Body of pancreas (tissue), 4 donors: ENCODE measurements at regions not wholly inside any gene's neighbourhood (a gene's known extent, or its start where the extent isn't known, plus 50 kb on each side); places are given as distances from the start of the nearest gene placed in this dataset.

ENCODE experiments used
- ATAC-seq: fragments of 150-250 bp; one replicate; pipeline ENCODE4 v1.9.1; 2016
- DNase-seq, 4 donors: peaks; one replicate each; pipeline ENCODE4 v3.0.0-alpha.2; 2019
- H3K27ac ChIP-seq, 4 donors: fragments of 200-600 bp; sonication (generic); 1 replicate in 3 of 4; 2 replicates in 1 of 4; pipeline versions ENCODE4 v1.5.1 to v1.6.1; 2016 to 2019; ENCODE audit warnings: mild to moderate bottlenecking in 1 of 4, mixed read lengths in 1 of 4, moderate library complexity in 1 of 4
- H3K27me3 ChIP-seq, 2 donors: fragments of 200-600 bp; sonication (generic); one replicate each; pipeline ENCODE4 v1.6.0; 2016; ENCODE audit warnings: mild to moderate bottlenecking in 1 of 2
- H3K36me3 ChIP-seq, 2 donors: fragments of 200-600 bp; sonication (generic); replicated peaks in 1 of 2; 2 replicates each; pipeline ENCODE4 v1.5.1; 2016; ENCODE audit warnings: low read depth in 2 of 2; ENCODE audit not compliant: insufficient read depth in 1 of 2
- H3K4me1 ChIP-seq: fragments of 200-600 bp; sonication (generic); one replicate; pipeline ENCODE4 v1.6.0; 2016
- H3K4me3 ChIP-seq, 2 donors: fragments of 200-600 bp; sonication (generic); 1 replicate in 1 of 2; 2 replicates in 1 of 2; pipeline ENCODE4 v1.5.1; 2016 to 2019
- H3K9me3 ChIP-seq, 3 donors: fragments of 200-600 bp; sonication (generic); 1 replicate in 2 of 3; 2 replicates in 1 of 3; pipeline ENCODE4 v1.5.1; 2016
- POLR2A ChIP-seq, 3 donors: fragments of 450-650 bp; IDR thresholded peaks; one replicate each; pipeline ENCODE4 v1.6.1; 2016; ENCODE audit warnings: antibody characterized with exemption in 3 of 3, mild to moderate bottlenecking in 2 of 3
- WGBS, 2 donors: methylation state at CpG; one replicate each; pipeline ENCODE4 v1.1.5; 2017; 5-methylcytosine and 5-hydroxymethylcytosine counted together
- intact Hi-C: fragments of 100-400 bp; cut with DNase I; formaldehyde crosslinking; loops from one replicate; pipeline ENCODE4 v1.15.1; 2023
- TF ChIP-seq, protein P1 (sequence below), 7 experiments: fragments of 450-650 bp in 4 of 7; fragments of 200-600 bp in 3 of 7; sonication (generic) in 3 of 7; IDR thresholded peaks; one replicate each; pipeline ENCODE4 v1.5.1; 2016 to 2019; ENCODE audit warnings: antibody characterized with exemption in 7 of 7

DNA sequence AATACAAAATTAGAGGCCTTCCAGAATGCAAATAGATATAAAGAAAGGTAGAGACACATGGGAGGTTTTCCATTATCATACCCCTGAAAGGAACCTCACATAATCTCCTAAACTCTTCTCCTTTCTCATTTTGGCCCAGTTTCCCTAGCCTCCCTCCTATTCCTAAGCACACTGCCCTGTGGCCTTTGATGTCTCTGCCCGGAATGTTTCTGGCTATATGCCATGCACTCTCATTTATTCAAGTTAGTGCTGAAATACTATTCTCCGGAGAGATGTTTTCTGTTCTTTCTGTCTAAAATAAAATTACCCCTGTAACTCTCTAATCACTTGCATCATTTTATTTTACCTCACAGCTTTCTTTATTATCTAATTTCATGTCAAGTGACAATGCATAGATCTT, 1287.7 kb downstream of the SLITRK5 start:
- WGBS, 2 donors = 29 to 39% methylated on average over 2 of the region's 2 CpGs
- H3K27me3 ChIP-seq = no peaks in the 10 kb centered on the region
- ATAC-seq = no peak
- no peak overlapping the region for H3K4me3 ChIP-seq
- no peaks in the 10 kb centered on the region for H3K36me3 ChIP-seq
- no peaks in the 10 kb centered on the region for H3K4me1 ChIP-seq
- no peak for DNase-seq
- H3K27ac ChIP-seq = no peak overlapping the region
- H3K9me3 ChIP-seq = no peaks in the 10 kb centered on the region
- no peak for TF ChIP-seq POLR2A (IDR thresholded peaks at IDR 0.05)
- TF ChIP-seq, protein P1, sequence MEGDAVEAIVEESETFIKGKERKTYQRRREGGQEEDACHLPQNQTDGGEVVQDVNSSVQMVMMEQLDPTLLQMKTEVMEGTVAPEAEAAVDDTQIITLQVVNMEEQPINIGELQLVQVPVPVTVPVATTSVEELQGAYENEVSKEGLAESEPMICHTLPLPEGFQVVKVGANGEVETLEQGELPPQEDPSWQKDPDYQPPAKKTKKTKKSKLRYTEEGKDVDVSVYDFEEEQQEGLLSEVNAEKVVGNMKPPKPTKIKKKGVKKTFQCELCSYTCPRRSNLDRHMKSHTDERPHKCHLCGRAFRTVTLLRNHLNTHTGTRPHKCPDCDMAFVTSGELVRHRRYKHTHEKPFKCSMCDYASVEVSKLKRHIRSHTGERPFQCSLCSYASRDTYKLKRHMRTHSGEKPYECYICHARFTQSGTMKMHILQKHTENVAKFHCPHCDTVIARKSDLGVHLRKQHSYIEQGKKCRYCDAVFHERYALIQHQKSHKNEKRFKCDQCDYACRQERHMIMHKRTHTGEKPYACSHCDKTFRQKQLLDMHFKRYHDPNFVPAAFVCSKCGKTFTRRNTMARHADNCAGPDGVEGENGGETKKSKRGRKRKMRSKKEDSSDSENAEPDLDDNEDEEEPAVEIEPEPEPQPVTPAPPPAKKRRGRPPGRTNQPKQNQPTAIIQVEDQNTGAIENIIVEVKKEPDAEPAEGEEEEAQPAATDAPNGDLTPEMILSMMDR (IDR thresholded peaks at IDR 0.05) = no peak
- intact Hi-C loops = no loop called here

DNA sequence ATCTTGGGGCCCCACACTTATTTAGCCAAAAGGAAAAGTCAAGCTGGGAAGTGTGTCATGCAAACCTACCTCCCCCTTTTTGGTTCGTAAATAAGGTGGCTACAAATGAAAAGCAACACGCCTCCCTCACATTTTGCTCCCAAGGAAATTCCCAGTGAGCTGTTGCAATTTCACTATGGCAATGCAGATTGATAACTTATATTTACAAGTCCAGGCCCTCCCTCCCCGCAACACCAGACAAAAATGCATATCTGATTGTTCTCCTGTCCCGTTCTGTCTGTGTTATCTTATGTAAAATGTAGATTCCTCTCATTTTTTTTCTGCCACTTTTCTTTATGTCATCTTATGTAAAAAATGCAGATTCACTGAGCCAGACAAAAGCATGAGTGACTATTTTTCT, 1305.3 kb downstream of the SLITRK5 start:
- DNase-seq (no peak), ATAC-seq (no peak)
- WGBS, 2 donors = 52 to 55% methylated on average over 4 of the region's 4 CpGs
- Histone ChIP-seq H3K27me3 (no peaks in the 10 kb centered on the region), H3K27ac (no peak overlapping the region), H3K4me1 (no peaks in the 10 kb centered on the region), H3K4me3 (no peak overlapping the region), H3K36me3 (no peaks in the 10 kb centered on the region), H3K9me3 (no peaks in the 10 kb centered on the region)
- no peak for TF ChIP-seq POLR2A (IDR thresholded peaks at IDR 0.05)
- TF ChIP-seq, protein P1 (IDR thresholded peaks at IDR 0.05) = no peak
- intact Hi-C loops = no loop called here

DNA sequence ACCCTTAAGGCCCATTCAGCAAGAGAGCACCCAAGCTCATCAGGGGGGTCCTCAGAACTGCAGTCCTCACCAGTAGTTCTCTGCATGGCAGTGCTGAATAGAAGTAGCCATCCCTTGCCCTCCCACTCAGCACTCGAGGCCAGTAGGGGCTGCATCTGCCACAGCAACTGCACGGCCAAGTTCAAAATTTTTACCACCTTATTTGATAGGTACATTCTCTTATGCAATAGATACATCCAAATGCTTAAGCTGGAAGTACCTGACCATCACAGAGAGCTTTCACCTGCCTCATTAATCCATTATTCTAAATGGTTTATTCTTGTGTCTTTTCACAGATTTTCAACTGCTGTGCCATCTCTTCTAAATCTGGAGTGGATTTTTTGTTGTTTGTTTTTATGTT, 1307.4 kb downstream of the SLITRK5 start:
- Histone ChIP-seq H3K9me3 (no peaks in the 10 kb centered on the region), H3K36me3 (no peaks in the 10 kb centered on the region), H3K27me3 (no peaks in the 10 kb centered on the region), H3K27ac (no peak overlapping the region), H3K4me3 (no peak overlapping the region), H3K4me1 (no peaks in the 10 kb centered on the region)
- no peak for ATAC-seq
- WGBS, 2 donors = 40 to 51% methylated on average over 2 of the region's 2 CpGs
- intact Hi-C loops = no loop called here
- no peak for DNase-seq
- TF ChIP-seq, protein P1 (IDR thresholded peaks at IDR 0.05) = no peak
- TF ChIP-seq POLR2A (IDR thresholded peaks at IDR 0.05) = no peak

DNA sequence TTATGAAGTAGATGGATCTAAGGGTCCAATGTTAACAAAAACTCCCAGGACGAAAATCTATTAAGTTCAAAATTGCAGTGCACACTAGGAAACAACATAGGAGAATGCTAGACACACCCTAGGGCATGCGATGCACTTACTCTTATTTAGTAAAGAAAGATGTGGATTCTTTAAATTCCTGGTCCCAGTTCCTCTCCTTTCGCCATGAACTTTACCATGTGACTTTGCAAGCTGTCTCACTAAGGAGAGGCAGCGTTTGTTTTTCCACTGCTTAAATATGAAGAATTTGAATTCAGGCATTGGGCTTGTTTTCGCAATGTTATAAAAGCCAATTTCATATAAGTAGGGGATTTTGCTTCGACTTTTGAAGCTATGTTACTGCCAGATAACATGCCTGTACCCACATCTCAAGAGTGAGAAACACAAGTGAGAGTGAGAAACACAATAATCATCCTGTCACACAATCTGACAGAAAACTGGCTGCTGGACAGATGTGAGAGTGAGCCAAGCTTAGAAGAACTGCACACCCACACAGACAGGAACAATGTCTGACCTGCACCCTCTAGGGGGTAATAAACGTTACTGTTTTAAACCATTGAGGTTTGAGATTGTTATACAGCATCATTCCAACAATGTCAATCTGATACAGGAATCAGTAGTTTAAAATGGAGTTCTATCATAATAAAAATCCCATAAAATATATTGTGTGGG, 1308.4 kb downstream of the SLITRK5 start:
- Histone ChIP-seq H3K27ac (no peak overlapping the region), H3K4me1 (no peaks in the 10 kb centered on the region), H3K27me3 (no peaks in the 10 kb centered on the region), H3K36me3 (no peaks in the 10 kb centered on the region), H3K9me3 (no peaks in the 10 kb centered on the region), H3K4me3 (no peak overlapping the region)
- intact Hi-C loops = no loop called here
- no peak for TF ChIP-seq POLR2A (IDR thresholded peaks at IDR 0.05)
- TF ChIP-seq, protein P1 (IDR thresholded peaks at IDR 0.05) = no peak
- WGBS, 2 donors = 43 to 45% methylated on average over 7 of the region's 7 CpGs
- ATAC-seq (no peak), DNase-seq (no peak)

DNA sequence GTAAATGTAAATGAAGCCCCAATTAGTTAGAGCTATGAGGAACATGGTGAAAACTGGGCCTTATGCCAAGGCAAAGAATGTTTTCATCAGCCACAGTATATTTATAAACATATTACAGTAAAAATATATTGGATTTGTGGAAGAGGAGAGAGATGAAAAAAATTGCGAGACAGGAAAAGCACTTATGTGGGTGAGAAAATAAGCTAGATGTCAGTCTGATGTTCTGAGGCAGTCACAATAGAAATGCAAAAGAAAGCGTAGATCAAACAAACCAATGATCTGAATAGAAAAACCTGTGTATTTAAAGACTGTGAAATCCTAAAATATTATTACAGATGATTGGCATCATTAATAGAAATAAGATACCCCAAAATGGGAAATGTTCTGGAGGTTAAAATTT, 1332.5 kb downstream of the SLITRK5 start:
- intact Hi-C loops = no loop called here
- 59 to 74% methylated on average over 2 of the region's 2 CpGs for WGBS, 2 donors
- Histone ChIP-seq H3K27ac (no peak overlapping the region), H3K9me3 (no peaks in the 10 kb centered on the region), H3K27me3 (no peaks in the 10 kb centered on the region), H3K4me1 (no peaks in the 10 kb centered on the region), H3K36me3 (no peaks in the 10 kb centered on the region), H3K4me3 (no peak overlapping the region)
- DNase-seq (no peak), ATAC-seq (no peak)
- TF ChIP-seq POLR2A (IDR thresholded peaks at IDR 0.05) = no peak
- TF ChIP-seq, protein P1 (IDR thresholded peaks at IDR 0.05) = no peak
